ENCODE measurements at regions not wholly inside any gene's neighbourhood (a gene's known extent, or its start where the extent isn't known, plus 50 kb on each side); places are given as distances from the start of the nearest gene placed in this dataset.
"Not testable (repeated sequence)": the region's sequence is repeated elsewhere in the genome, so short reads cannot be mapped to it uniquely, and the experiment has no call there.

- not testable (repeated sequence) for TF ChIP-seq ZBTB7A (IDR thresholded peaks at IDR 0.05; ENCODE audit: borderline replicate concordance, control insufficient read depth, low read depth, low read length)
- TF ChIP-seq NFE2 (IDR thresholded peaks at IDR 0.05; ENCODE audit: low read depth), result peak; percentile 33; the same call in 1 of the 2 replicates
- TF ChIP-seq PKNOX1 (IDR thresholded peaks at IDR 0.05), result peak; percentile 93
These were observed 141.3 kb downstream of the CCDC74A start for GRCh38 chr2:131668794-131669540.

All from K562 (cell line).